Caco-2 (cell line): ENCODE measurements at regions not wholly inside any gene's neighbourhood (a gene's known extent, or its start where the extent isn't known, plus 50 kb on each side); places are given as distances from the start of the nearest gene placed in this dataset.
"Not testable (repeated sequence)": the region's sequence is repeated elsewhere in the genome, so short reads cannot be mapped to it uniquely, and the experiment has no call there.

Experiments used
- BruUV-seq: library from RNA; stranded (reverse); fragments of 400-500 nt; replicated peaks from 2 replicates; lab custom pipeline; 2021; lab: Mats Ljungman, UMichigan
- CTCF ChIA-PET: fragments of 300-600 bp; sonication (Branson Sonifier 250); formaldehyde crosslinking; loops from one replicate; lab custom pipeline; 2022; ENCODE audit warnings: antibody characterized with exemption; lab: Charles Lee
- POLR2A ChIA-PET: fragments of 300-600 bp; sonication (Branson Sonifier 250); formaldehyde crosslinking; loops from one replicate; lab custom pipeline; 2022; ENCODE audit warnings: antibody characterized with exemption; lab: Charles Lee
- DNase-seq, 2 experiments: peaks; one replicate each; pipeline versions ENCODE4 v3.0.0 to v3.0.0-alpha.2; 2020 to 2022
- H3K27me3 ChIP-seq: replicated peaks from 2 replicates; pipeline ENCODE4 v1.6.0; 2011; ENCODE audit warnings: low read length; ENCODE audit not compliant: control insufficient read depth, insufficient read depth
- H3K36me3 ChIP-seq: 2 replicates; pipeline ENCODE4 v1.5.1; 2011; ENCODE audit warnings: low read length; ENCODE audit not compliant: control insufficient read depth, insufficient read depth
- H3K4me1 ChIP-seq: fragments of 250-450 bp; sonication (Bioruptor Pico); 2 replicates; pipeline ENCODE4 v1.5.1; 2020; ENCODE audit warnings: mild to moderate bottlenecking
- H3K4me3 ChIP-seq: 2 replicates; pipeline ENCODE4 v1.5.1; 2011; ENCODE audit warnings: low read depth, mild to moderate bottlenecking, control low read depth, low read length
- H3K9me3 ChIP-seq: fragments of 250-450 bp; sonication (Bioruptor Pico); 2 replicates; pipeline ENCODE4 v1.5.1; 2020; ENCODE audit warnings: mild to moderate bottlenecking, moderate library complexity
- H3K27ac Mint-ChIP-seq: one replicate; pipeline ENCODE4 v1.8.0; 2022; ENCODE audit warnings: mixed read lengths; ENCODE audit not compliant: unreplicated experiment
- H3K27me3 Mint-ChIP-seq: one replicate; pipeline ENCODE4 v1.8.0; 2022; ENCODE audit warnings: mixed read lengths; ENCODE audit not compliant: insufficient read depth, unreplicated experiment
- H3K36me3 Mint-ChIP-seq: one replicate; pipeline ENCODE4 v1.8.0; 2022; ENCODE audit warnings: mild to moderate bottlenecking, mixed read lengths; ENCODE audit not compliant: insufficient read depth, unreplicated experiment
- H3K4me1 Mint-ChIP-seq: one replicate; pipeline ENCODE4 v1.8.0; 2022; ENCODE audit warnings: low read depth, mixed read lengths; ENCODE audit not compliant: unreplicated experiment
- H3K4me3 Mint-ChIP-seq: one replicate; pipeline ENCODE4 v1.8.0; 2022; ENCODE audit warnings: mild to moderate bottlenecking, moderate library complexity, mixed read lengths; ENCODE audit not compliant: unreplicated experiment
- H3K9me3 Mint-ChIP-seq: one replicate; pipeline ENCODE4 v1.8.0; 2022; ENCODE audit warnings: mixed read lengths; ENCODE audit not compliant: unreplicated experiment
- intact Hi-C: fragments of 100-400 bp; cut with micrococcal nuclease; formaldehyde crosslinking; loops from one replicate; pipeline ENCODE4 v1.10.0; 2022; ENCODE audit not compliant: unreplicated experiment
- TF ChIP-seq, protein P1 (sequence below), 2 experiments: fragments of 200-600 bp in 1 of 2; IDR thresholded peaks; 1 replicate in 1 of 2; 2 replicates in 1 of 2; pipeline versions ENCODE4 v1.5.1 to v1.8.0; 2011 to 2022; ENCODE audit warnings: antibody characterized with exemption in 1 of 2, control low read depth in 1 of 2, inconsistent platforms in 1 of 2, low read depth in 1 of 2, low read length in 1 of 2, mild to moderate bottlenecking in 1 of 2, moderate library complexity in 1 of 2; ENCODE audit not compliant: insufficient read depth in 1 of 2, severe bottlenecking in 1 of 2, unreplicated experiment in 1 of 2

DNA sequence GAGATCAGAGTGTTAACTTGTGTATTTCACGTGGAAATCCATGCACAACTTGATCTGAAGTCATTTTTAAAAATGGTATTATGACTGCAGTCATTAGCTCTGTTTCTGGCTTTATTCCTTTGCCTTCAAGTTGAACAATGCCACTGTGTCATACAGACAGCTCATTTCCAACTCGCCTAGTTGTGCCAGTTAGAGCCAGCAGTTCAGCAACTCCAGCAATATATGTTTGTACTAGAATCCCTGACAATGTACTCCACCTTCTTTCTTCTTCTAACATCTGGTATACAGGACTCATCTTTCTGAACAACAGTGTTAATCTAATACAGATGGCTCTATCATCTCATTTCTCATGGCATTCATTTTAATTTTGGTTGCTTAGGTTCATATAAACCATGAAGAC is 418.3 kb upstream of the POU3F2 start:
- H3K27ac Mint-ChIP-seq = no peak overlapping the region
- H3K4me1 Mint-ChIP-seq = no peaks in the 10 kb centered on the region
- Histone ChIP-seq H3K4me1 (no peaks in the 10 kb centered on the region), H3K4me3 (no peak overlapping the region; the same call in 1 of the 2 replicates), H3K27me3 (no peaks in the 10 kb centered on the region), H3K36me3 (no peaks in the 10 kb centered on the region), H3K9me3 (no peaks in the 10 kb centered on the region)
- no peaks in the 10 kb centered on the region for H3K36me3 Mint-ChIP-seq
- DNase-seq = no peak
- TF ChIP-seq, protein P1, sequence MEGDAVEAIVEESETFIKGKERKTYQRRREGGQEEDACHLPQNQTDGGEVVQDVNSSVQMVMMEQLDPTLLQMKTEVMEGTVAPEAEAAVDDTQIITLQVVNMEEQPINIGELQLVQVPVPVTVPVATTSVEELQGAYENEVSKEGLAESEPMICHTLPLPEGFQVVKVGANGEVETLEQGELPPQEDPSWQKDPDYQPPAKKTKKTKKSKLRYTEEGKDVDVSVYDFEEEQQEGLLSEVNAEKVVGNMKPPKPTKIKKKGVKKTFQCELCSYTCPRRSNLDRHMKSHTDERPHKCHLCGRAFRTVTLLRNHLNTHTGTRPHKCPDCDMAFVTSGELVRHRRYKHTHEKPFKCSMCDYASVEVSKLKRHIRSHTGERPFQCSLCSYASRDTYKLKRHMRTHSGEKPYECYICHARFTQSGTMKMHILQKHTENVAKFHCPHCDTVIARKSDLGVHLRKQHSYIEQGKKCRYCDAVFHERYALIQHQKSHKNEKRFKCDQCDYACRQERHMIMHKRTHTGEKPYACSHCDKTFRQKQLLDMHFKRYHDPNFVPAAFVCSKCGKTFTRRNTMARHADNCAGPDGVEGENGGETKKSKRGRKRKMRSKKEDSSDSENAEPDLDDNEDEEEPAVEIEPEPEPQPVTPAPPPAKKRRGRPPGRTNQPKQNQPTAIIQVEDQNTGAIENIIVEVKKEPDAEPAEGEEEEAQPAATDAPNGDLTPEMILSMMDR (IDR thresholded peaks at IDR 0.05; ENCODE audit: insufficient read depth in 1 of 2, low read depth in 1 of 2, low read length in 1 of 2, severe bottlenecking in 1 of 2, unreplicated experiment in 1 of 2) = no peak
- ChIA-PET POLR2A (no interaction called here), CTCF (no interaction called here)
- BruUV-seq = no TSS peak
- H3K4me3 Mint-ChIP-seq = peak overlapping the region; percentile 78
- intact Hi-C loops = no loop called here
- no peaks in the 10 kb centered on the region for H3K9me3 Mint-ChIP-seq
- H3K27me3 Mint-ChIP-seq = no peaks in the 10 kb centered on the region

DNA sequence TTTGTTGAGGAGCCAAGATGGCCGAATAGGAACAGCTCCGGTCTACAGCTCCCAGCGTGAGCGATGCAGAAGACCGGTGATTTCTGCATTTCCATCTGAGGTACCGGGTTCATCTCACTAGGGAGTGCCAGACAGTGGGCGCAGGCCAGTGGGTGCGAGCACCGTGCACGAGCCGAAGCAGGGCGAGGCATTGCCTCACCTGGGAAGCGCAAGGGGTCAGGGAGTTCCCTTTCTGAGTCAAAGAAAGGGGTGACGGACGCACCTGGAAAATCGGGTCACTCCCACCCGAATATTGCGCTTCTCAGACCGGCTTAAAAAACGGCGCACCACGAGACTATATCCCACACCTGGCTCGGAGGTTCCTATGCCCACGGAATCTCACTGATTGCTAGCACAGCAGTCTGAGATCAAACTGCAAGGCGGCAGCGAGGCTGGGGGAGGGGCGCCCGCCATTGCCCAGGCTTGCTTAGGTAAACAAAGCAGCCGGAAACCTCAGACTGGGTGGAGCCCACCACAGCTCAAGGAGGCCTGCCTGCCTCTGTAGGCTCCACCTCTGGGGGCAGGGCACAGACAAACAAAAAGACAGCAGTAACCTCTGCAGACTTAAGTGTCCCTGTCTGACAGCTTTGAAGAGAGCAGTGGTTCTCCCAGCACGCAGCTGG is 417.7 kb upstream of the POU3F2 start:
- H3K36me3 ChIP-seq, H3K27ac Mint-ChIP-seq, H3K36me3 Mint-ChIP-seq, H3K9me3 ChIP-seq, CTCF ChIA-PET, intact Hi-C loops, POLR2A ChIA-PET, H3K9me3 Mint-ChIP-seq, H3K4me1 ChIP-seq, H3K4me1 Mint-ChIP-seq, H3K27me3 ChIP-seq, H3K27me3 Mint-ChIP-seq, BruUV-seq: not testable (repeated sequence)
- peak overlapping the region; percentile 78 for H3K4me3 Mint-ChIP-seq
- H3K4me3 ChIP-seq = peak overlapping the region; percentile 35
- DNase-seq = peak; percentile 24 to 61

DNA sequence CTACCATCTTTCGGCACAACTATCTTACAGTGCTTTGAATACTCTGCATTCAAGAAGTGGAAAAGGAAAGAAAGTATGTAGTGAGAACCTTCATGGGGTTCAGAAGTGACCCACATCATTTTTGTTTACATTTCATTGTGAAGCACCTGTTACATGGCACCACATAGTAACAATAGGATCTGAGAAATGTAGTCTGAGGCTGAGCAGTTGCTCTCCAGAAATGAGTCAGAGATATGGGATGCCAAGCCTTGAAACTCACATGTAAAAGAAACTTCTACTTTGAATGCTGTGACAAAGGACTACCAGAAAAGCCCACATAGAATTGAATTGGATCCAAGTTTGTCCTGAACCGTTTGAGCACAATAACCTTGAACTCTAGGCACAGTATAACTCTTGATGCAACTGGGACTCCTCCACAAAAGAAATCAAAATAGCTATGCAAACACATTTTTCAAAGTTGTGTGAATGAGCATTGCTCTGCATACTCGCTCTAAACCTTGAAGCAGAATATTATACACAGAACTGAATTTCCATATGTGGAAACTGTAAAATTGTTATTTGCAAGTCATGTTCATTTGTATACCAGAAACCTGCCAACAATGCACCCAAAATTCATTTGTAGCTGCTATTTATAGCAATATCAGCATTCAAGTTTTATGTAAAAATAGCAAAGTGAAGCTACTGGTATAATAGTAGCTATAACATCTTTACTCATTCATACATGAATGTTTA is 400.9 kb upstream of the POU3F2 start:
- H3K9me3 ChIP-seq = no peaks in the 10 kb centered on the region
- H3K27ac Mint-ChIP-seq = no peak overlapping the region
- no peaks in the 10 kb centered on the region for H3K36me3 ChIP-seq
- no TSS peak for BruUV-seq
- H3K4me1 ChIP-seq = no peaks in the 10 kb centered on the region
- no peak for DNase-seq
- TF ChIP-seq, protein P1 (IDR thresholded peaks at IDR 0.05; ENCODE audit: insufficient read depth in 1 of 2, low read depth in 1 of 2, low read length in 1 of 2, severe bottlenecking in 1 of 2, unreplicated experiment in 1 of 2) = no peak
- H3K27me3 Mint-ChIP-seq = peaks cover 3% of the 10 kb centered on the region
- no peaks in the 10 kb centered on the region for H3K4me1 Mint-ChIP-seq
- H3K9me3 Mint-ChIP-seq = no peaks in the 10 kb centered on the region
- no peaks in the 10 kb centered on the region for H3K36me3 Mint-ChIP-seq
- POLR2A ChIA-PET = no interaction called here
- H3K4me3 ChIP-seq = no peak overlapping the region
- no peak overlapping the region for H3K4me3 Mint-ChIP-seq
- H3K27me3 ChIP-seq = no peaks in the 10 kb centered on the region
- intact Hi-C loops = no loop called here
- CTCF ChIA-PET = no interaction called here
